ENCODE measurements at regions not wholly inside any gene's neighbourhood (a gene's known extent, or its start where the extent isn't known, plus 50 kb on each side); places are given as distances from the start of the nearest gene placed in this dataset.

- TF ChIP-seq, protein P1, sequence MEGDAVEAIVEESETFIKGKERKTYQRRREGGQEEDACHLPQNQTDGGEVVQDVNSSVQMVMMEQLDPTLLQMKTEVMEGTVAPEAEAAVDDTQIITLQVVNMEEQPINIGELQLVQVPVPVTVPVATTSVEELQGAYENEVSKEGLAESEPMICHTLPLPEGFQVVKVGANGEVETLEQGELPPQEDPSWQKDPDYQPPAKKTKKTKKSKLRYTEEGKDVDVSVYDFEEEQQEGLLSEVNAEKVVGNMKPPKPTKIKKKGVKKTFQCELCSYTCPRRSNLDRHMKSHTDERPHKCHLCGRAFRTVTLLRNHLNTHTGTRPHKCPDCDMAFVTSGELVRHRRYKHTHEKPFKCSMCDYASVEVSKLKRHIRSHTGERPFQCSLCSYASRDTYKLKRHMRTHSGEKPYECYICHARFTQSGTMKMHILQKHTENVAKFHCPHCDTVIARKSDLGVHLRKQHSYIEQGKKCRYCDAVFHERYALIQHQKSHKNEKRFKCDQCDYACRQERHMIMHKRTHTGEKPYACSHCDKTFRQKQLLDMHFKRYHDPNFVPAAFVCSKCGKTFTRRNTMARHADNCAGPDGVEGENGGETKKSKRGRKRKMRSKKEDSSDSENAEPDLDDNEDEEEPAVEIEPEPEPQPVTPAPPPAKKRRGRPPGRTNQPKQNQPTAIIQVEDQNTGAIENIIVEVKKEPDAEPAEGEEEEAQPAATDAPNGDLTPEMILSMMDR (IDR thresholded peaks at IDR 0.05; ENCODE audit: borderline replicate concordance, extremely low read depth, low read length, poor library complexity, severe bottlenecking): no peak
- no peak for TF ChIP-seq EZH2 (IDR thresholded peaks at IDR 0.05; ENCODE audit: borderline replicate concordance, low read depth, low read length, severe bottlenecking)
These were observed 57.3 kb upstream of the PRSS12 start for GRCh38 chr4:118410138-118410537.
